Tibial artery (tissue), 4 donors: ENCODE measurements at regions not wholly inside any gene's neighbourhood (a gene's known extent, or its start where the extent isn't known, plus 50 kb on each side); places are given as distances from the start of the nearest gene placed in this dataset.

ENCODE experiments used
- DNase-seq, 2 donors: peaks; one replicate each; pipeline ENCODE4 v3.0.0-alpha.2; 2019
- H3K27ac ChIP-seq, 2 donors: fragments of 200-600 bp; sonication (generic) in 1 of 2; 1 replicate in 1 of 2; 2 replicates in 1 of 2; pipeline ENCODE4 v1.5.1; 2018 to 2019; ENCODE audit warnings: mild to moderate bottlenecking in 1 of 2
- H3K27me3 ChIP-seq, 2 donors: fragments of 200-600 bp; sonication (generic) in 1 of 2; one replicate each; pipeline versions ENCODE4 v1.5.1 to v1.6.0; 2016 to 2019
- H3K36me3 ChIP-seq, 3 donors: fragments of 200-600 bp; sonication (generic) in 2 of 3; one replicate each; pipeline ENCODE4 v1.5.1; 2016 to 2019; ENCODE audit warnings: mild to moderate bottlenecking in 2 of 3
- H3K4me1 ChIP-seq, 4 donors: fragments of 200-600 bp; sonication (generic) in 2 of 4; 1 replicate in 3 of 4; 2 replicates in 1 of 4; pipeline ENCODE4 v1.5.1; 2016 to 2019
- H3K4me3 ChIP-seq, 2 donors: fragments of 200-600 bp; sonication (generic) in 1 of 2; 1 replicate in 1 of 2; 2 replicates in 1 of 2; pipeline ENCODE4 v1.5.1; 2018 to 2019; ENCODE audit warnings: mild to moderate bottlenecking in 2 of 2
- H3K9me3 ChIP-seq, 3 donors: fragments of 200-600 bp; sonication (generic) in 1 of 3; one replicate each; pipeline ENCODE4 v1.5.1; 2016 to 2019
- intact Hi-C: fragments of 100-400 bp; cut with DNase I; formaldehyde crosslinking; loops from one replicate; pipeline ENCODE4 v1.15.0; 2023; ENCODE audit warnings: low total_unique reads
- TF ChIP-seq, protein P1 (sequence below), 2 experiments: fragments of 200-600 bp in 1 of 2; fragments of 450-650 bp in 1 of 2; IDR thresholded peaks; one replicate each; pipeline ENCODE4 v1.5.1; 2017 to 2019; ENCODE audit warnings: antibody characterized with exemption in 2 of 2, mild to moderate bottlenecking in 1 of 2, moderate library complexity in 1 of 2

GRCh38 chr3:181458857-181459256 lies 252.9 kb upstream of the SOX2 start:
- intact Hi-C loops: no loop called here
- TF ChIP-seq, protein P1, sequence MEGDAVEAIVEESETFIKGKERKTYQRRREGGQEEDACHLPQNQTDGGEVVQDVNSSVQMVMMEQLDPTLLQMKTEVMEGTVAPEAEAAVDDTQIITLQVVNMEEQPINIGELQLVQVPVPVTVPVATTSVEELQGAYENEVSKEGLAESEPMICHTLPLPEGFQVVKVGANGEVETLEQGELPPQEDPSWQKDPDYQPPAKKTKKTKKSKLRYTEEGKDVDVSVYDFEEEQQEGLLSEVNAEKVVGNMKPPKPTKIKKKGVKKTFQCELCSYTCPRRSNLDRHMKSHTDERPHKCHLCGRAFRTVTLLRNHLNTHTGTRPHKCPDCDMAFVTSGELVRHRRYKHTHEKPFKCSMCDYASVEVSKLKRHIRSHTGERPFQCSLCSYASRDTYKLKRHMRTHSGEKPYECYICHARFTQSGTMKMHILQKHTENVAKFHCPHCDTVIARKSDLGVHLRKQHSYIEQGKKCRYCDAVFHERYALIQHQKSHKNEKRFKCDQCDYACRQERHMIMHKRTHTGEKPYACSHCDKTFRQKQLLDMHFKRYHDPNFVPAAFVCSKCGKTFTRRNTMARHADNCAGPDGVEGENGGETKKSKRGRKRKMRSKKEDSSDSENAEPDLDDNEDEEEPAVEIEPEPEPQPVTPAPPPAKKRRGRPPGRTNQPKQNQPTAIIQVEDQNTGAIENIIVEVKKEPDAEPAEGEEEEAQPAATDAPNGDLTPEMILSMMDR (IDR thresholded peaks at IDR 0.05): no peak
- H3K36me3 ChIP-seq: no peaks in the 10 kb centered on the region
- no peaks in the 10 kb centered on the region for H3K4me1 ChIP-seq
- H3K9me3 ChIP-seq: no peaks in the 10 kb centered on the region
- no peak for DNase-seq
- H3K27me3 ChIP-seq: no peaks in the 10 kb centered on the region
- no peak overlapping the region for H3K4me3 ChIP-seq
- no peak overlapping the region for H3K27ac ChIP-seq

DNA sequence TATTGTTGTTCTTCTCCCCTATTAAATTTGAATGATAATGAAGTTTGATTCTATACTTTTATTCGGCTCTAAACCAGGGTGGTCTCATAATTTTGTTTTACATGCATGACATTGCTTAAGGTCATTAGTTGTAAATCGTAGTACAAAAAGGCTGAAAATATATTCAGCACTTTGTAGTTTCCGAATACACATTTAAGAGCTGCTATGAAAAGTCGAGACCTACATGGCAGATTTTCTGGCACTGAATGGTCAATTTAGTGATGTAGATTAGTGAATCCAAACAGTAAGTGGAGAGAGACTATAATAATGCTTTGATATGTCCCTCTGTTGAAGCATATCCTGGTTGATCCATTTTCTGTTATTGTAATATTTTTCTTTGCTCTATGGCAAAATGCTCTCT lies 254.0 kb upstream of the SOX2 start:
- Histone ChIP-seq H3K36me3 (no peaks in the 10 kb centered on the region), H3K27ac (no peak overlapping the region), H3K4me3 (no peak overlapping the region), H3K27me3 (no peaks in the 10 kb centered on the region), H3K9me3 (no peaks in the 10 kb centered on the region), H3K4me1 (no peaks in the 10 kb centered on the region)
- TF ChIP-seq, protein P1 (IDR thresholded peaks at IDR 0.05): no peak
- intact Hi-C loops: no loop called here
- no peak for DNase-seq

DNA sequence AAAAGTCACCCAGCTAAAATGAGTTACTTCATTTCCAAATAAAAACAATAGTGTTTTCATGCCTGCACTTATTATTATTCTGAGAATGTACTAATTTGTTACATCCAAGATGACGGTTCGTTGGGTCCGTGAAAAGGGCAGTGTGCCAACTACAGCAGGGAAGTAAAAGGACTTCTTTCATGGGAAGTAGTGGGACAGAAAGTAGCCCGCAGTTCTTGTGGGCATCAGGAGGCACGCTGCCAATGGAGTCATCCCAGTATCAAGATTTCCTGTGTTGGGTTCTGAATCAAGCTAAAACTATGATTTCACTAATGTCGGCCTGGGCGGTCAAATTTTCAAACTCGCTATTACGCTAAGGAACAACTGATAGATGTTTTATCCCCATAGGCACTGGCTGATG lies 254.5 kb upstream of the SOX2 start:
- DNase-seq: no peak
- Histone ChIP-seq H3K27ac (no peak overlapping the region), H3K4me1 (no peaks in the 10 kb centered on the region), H3K9me3 (no peaks in the 10 kb centered on the region), H3K27me3 (no peaks in the 10 kb centered on the region), H3K36me3 (no peaks in the 10 kb centered on the region), H3K4me3 (no peak overlapping the region)
- TF ChIP-seq, protein P1 (IDR thresholded peaks at IDR 0.05): no peak
- intact Hi-C loops: no loop called here

DNA sequence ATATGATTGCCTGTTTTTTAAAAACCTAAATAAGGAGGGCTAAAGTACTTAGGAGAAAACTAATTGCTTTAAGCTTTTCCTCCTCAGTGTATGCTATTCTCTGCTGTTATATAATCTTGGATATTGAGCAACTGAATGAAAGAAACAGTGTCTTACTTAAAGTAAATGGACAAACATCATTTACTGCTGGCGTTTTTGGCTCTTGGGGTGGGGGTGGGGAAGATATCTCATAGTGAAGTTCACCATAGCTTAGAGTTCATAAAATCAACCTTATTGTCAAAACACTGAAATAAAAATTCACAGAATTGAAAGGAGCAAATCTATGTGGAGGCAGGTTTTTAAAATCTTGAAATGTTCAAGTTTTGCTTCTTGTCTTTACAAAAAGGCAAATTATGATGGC lies 256.4 kb upstream of the SOX2 start:
- no peak for DNase-seq
- H3K4me1 ChIP-seq: no peaks in the 10 kb centered on the region
- no peaks in the 10 kb centered on the region for H3K36me3 ChIP-seq
- H3K27ac ChIP-seq: no peak overlapping the region
- no peaks in the 10 kb centered on the region for H3K9me3 ChIP-seq
- no peaks in the 10 kb centered on the region for H3K27me3 ChIP-seq
- H3K4me3 ChIP-seq: no peak overlapping the region
- intact Hi-C loops: no loop called here
- TF ChIP-seq, protein P1 (IDR thresholded peaks at IDR 0.05): no peak

- no peaks in the 10 kb centered on the region for H3K27me3 ChIP-seq
- no peaks in the 10 kb centered on the region for H3K9me3 ChIP-seq
- TF ChIP-seq, protein P1 (IDR thresholded peaks at IDR 0.05): no peak
- no peaks in the 10 kb centered on the region for H3K4me1 ChIP-seq
- no peak overlapping the region for H3K27ac ChIP-seq
- intact Hi-C loops: no loop called here
- no peak overlapping the region for H3K4me3 ChIP-seq
- DNase-seq: no peak
- no peaks in the 10 kb centered on the region for H3K36me3 ChIP-seq
These were observed 257.2 kb upstream of the SOX2 start for GRCh38 chr3:181454451-181455027.

DNA sequence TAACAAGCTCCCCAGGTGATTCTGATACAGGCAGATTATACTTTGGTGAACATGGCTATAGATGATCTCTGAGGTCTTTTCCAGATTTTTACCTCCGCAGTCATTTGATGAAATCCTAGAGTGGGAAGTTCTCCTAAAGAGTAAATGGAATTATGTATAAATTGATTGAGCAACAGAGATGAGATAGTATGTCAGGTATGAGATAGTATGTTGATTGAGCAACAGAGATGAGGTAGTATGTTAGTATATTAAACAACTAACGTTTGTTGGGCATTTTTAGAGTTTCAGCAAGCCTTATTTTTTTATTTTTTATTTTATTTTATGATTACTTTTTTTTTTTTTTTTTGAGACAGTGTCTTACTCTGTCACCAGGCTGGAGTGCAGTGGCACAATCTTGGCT lies 265.0 kb upstream of the SOX2 start:
- no peaks in the 10 kb centered on the region for H3K9me3 ChIP-seq
- TF ChIP-seq, protein P1 (IDR thresholded peaks at IDR 0.05): no peak
- no peaks in the 10 kb centered on the region for H3K4me1 ChIP-seq
- H3K27ac ChIP-seq: no peak overlapping the region
- DNase-seq: no peak
- no peaks in the 10 kb centered on the region for H3K27me3 ChIP-seq
- H3K36me3 ChIP-seq: no peaks in the 10 kb centered on the region
- no peak overlapping the region for H3K4me3 ChIP-seq
- intact Hi-C loops: no loop called here
